Tibial nerve (tissue), 4 donors: ENCODE measurements at regions not wholly inside any gene's neighbourhood (a gene's known extent, or its start where the extent isn't known, plus 50 kb on each side); places are given as distances from the start of the nearest gene placed in this dataset.

Source experiments
- DNase-seq, 2 donors: peaks; one replicate each; pipeline ENCODE4 v3.0.0-alpha.2; 2019; ENCODE audit warnings: low spot score in 2 of 2
- H3K27ac ChIP-seq, 4 donors: fragments of 200-600 bp; sonication (generic) in 3 of 4; one replicate each; pipeline ENCODE4 v1.5.1; 2017 to 2019; ENCODE audit warnings: mild to moderate bottlenecking in 1 of 4
- H3K27me3 ChIP-seq, 2 donors: fragments of 200-600 bp; sonication (generic) in 1 of 2; one replicate each; pipeline versions ENCODE4 v1.5.1 to v1.6.0; 2017 to 2019
- H3K36me3 ChIP-seq, 3 donors: fragments of 200-600 bp; sonication (generic); one replicate each; pipeline ENCODE4 v1.5.1; 2018 to 2019
- H3K4me1 ChIP-seq, 4 donors: fragments of 200-600 bp; sonication (generic) in 3 of 4; one replicate each; pipeline ENCODE4 v1.5.1; 2017 to 2019
- H3K4me3 ChIP-seq, 4 donors: fragments of 200-600 bp; sonication (generic) in 3 of 4; one replicate each; pipeline ENCODE4 v1.5.1; 2017 to 2019; ENCODE audit warnings: mild to moderate bottlenecking in 1 of 4, moderate library complexity in 1 of 4
- H3K9me3 ChIP-seq, 4 donors: fragments of 200-600 bp; sonication (generic) in 3 of 4; one replicate each; pipeline ENCODE4 v1.5.1; 2017 to 2019
- EP300 ChIP-seq, 2 donors: sonication (generic); formaldehyde crosslinking; IDR thresholded peaks; one replicate each; pipeline ENCODE4 v1.6.1; 2017; ENCODE audit warnings: antibody characterized with exemption in 2 of 2, mild to moderate bottlenecking in 1 of 2
- POLR2A ChIP-seq, 2 donors: fragments of 450-650 bp; IDR thresholded peaks; one replicate each; pipeline ENCODE4 v1.6.1; 2017; ENCODE audit warnings: antibody characterized with exemption in 2 of 2, mild to moderate bottlenecking in 2 of 2, moderate library complexity in 2 of 2
- WGBS, 2 donors: methylation state at CpG; one replicate each; pipeline ENCODE4 v1.1.5; 2018; 5-methylcytosine and 5-hydroxymethylcytosine counted together
- TF ChIP-seq, protein P1 (sequence below), 5 experiments: fragments of 200-600 bp in 3 of 5; fragments of 450-650 bp in 2 of 5; sonication (generic) in 3 of 5; IDR thresholded peaks; one replicate each; pipeline ENCODE4 v1.5.1; 2016 to 2019; ENCODE audit warnings: antibody characterized with exemption in 5 of 5, mild to moderate bottlenecking in 3 of 5, moderate library complexity in 2 of 5

GRCh38 chr3:137820366-137820765 is 56.3 kb downstream of the SOX14 start:
- H3K36me3 ChIP-seq = no peaks in the 10 kb centered on the region
- H3K27me3 ChIP-seq = no peaks in the 10 kb centered on the region
- H3K4me3 ChIP-seq = no peak overlapping the region
- no peak overlapping the region for H3K27ac ChIP-seq
- no peak for TF ChIP-seq EP300 (IDR thresholded peaks at IDR 0.05)
- TF ChIP-seq POLR2A (IDR thresholded peaks at IDR 0.05) = no peak
- TF ChIP-seq, protein P1, sequence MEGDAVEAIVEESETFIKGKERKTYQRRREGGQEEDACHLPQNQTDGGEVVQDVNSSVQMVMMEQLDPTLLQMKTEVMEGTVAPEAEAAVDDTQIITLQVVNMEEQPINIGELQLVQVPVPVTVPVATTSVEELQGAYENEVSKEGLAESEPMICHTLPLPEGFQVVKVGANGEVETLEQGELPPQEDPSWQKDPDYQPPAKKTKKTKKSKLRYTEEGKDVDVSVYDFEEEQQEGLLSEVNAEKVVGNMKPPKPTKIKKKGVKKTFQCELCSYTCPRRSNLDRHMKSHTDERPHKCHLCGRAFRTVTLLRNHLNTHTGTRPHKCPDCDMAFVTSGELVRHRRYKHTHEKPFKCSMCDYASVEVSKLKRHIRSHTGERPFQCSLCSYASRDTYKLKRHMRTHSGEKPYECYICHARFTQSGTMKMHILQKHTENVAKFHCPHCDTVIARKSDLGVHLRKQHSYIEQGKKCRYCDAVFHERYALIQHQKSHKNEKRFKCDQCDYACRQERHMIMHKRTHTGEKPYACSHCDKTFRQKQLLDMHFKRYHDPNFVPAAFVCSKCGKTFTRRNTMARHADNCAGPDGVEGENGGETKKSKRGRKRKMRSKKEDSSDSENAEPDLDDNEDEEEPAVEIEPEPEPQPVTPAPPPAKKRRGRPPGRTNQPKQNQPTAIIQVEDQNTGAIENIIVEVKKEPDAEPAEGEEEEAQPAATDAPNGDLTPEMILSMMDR (IDR thresholded peaks at IDR 0.05) = no peak
- 79 to 84% methylated on average over 3 of the region's 3 CpGs for WGBS, 2 donors
- no peak for DNase-seq
- H3K4me1 ChIP-seq = no peaks in the 10 kb centered on the region
- no peaks in the 10 kb centered on the region for H3K9me3 ChIP-seq

- Histone ChIP-seq H3K36me3 (no peaks in the 10 kb centered on the region), H3K4me3 (no peak overlapping the region), H3K4me1 (no peaks in the 10 kb centered on the region), H3K9me3 (peaks cover 0 to 5% (median 0%) of the 10 kb centered on the region in 4 donors), H3K27ac (no peak overlapping the region), H3K27me3 (no peaks in the 10 kb centered on the region)
- 75 to 76% methylated on average over 1 of the region's 1 CpG for WGBS, 2 donors
- TF ChIP-seq POLR2A (IDR thresholded peaks at IDR 0.05) (no peak), EP300 (IDR thresholded peaks at IDR 0.05) (no peak)
- TF ChIP-seq, protein P1 (IDR thresholded peaks at IDR 0.05) = no peak
- DNase-seq = no peak
Observed at GRCh38 chr3:137835096-137835495, 71.0 kb downstream of the SOX14 start.

DNA sequence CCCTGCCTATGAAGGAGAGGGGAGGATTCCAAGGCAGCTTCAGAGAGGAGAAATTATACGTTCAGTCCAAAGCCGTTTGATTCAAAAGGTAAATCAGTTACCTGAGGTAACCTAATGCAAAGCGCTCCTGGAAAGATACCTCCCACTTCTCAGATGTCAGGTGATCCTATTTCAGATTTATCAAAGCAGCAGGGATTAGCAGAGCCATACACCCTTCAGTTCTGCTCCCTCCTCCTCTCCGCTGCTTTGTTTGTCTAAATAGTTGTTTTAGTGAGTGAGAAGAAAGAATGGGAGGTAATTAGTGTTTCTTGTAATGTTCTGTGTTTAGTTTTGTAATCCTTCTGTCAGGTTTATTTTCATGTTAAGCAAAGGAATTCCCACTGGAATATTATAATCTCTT is 81.1 kb downstream of the SOX14 start:
- no peak overlapping the region for H3K27ac ChIP-seq
- 29 to 37% methylated on average over 4 of the region's 4 CpGs for WGBS, 2 donors
- H3K27me3 ChIP-seq = no peaks in the 10 kb centered on the region
- no peak for DNase-seq
- TF ChIP-seq, protein P1 (IDR thresholded peaks at IDR 0.05) = no peak
- TF ChIP-seq EP300 (IDR thresholded peaks at IDR 0.05) = no peak
- no peak for TF ChIP-seq POLR2A (IDR thresholded peaks at IDR 0.05)
- H3K36me3 ChIP-seq = no peaks in the 10 kb centered on the region
- no peak overlapping the region for H3K4me3 ChIP-seq
- no peaks in the 10 kb centered on the region for H3K9me3 ChIP-seq
- H3K4me1 ChIP-seq = no peaks in the 10 kb centered on the region

DNA sequence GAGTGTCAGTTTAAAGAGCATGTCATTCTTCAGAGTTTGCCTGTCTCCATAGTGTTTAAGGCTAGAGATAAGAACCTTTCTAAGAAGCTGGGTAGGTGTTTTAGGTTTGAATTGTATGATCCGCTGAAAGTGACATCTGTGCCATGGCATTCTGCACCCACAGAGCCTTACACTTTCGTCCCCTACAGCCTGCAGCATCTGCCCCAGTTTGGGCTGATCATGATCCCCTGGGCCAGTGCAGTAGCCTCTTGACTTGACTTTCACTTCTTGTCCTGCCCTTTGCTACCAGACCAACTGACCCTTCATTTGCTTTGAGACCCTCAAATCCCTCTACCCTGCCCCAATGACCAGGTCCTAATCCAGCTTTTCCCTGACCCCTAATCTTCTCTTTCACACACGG is 81.6 kb downstream of the SOX14 start:
- Histone ChIP-seq H3K4me3 (no peak overlapping the region), H3K4me1 (no peaks in the 10 kb centered on the region), H3K27me3 (no peaks in the 10 kb centered on the region), H3K9me3 (no peaks in the 10 kb centered on the region), H3K27ac (no peak overlapping the region), H3K36me3 (no peaks in the 10 kb centered on the region)
- TF ChIP-seq EP300 (IDR thresholded peaks at IDR 0.05) (no peak), POLR2A (IDR thresholded peaks at IDR 0.05) (no peak)
- TF ChIP-seq, protein P1 (IDR thresholded peaks at IDR 0.05) = no peak
- WGBS, 2 donors = 63 to 66% methylated on average over 3 of the region's 3 CpGs
- no peak for DNase-seq

DNA sequence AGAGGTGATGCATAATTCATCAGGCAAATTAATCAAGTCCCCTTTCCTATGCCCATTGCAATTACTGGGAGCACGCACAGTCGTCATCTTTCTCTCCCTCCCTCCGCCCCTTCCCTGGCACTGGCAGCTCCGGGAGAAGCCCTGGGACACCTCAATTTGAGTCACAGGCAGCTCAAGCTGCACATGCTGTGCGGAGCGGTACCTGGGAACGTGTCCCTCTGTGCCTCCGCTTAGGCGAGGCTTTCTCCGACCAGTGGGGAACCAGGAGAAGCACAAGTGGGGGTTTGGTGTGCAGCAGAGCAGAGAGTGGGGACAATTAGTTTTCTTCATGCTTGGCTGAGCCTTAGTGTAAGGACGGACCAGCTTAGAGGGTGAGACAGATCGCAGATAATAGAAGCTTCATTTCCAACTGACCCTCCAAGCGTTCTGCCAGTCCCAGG is 88.3 kb downstream of the SOX14 start:
- Histone ChIP-seq H3K27me3 (no peaks in the 10 kb centered on the region), H3K9me3 (no peaks in the 10 kb centered on the region), H3K4me1 (no peaks in the 10 kb centered on the region), H3K36me3 (no peaks in the 10 kb centered on the region), H3K4me3 (no peak overlapping the region), H3K27ac (no peak overlapping the region)
- TF ChIP-seq, protein P1 (IDR thresholded peaks at IDR 0.05) = no peak
- TF ChIP-seq POLR2A (IDR thresholded peaks at IDR 0.05) (no peak), EP300 (IDR thresholded peaks at IDR 0.05) (no peak)
- no peak for DNase-seq
- WGBS, 2 donors = 58 to 64% methylated on average over 13 of the region's 13 CpGs
